Activated naive CD8-positive, alpha-beta T cell treated with anti-CD3 and anti-CD28 coated beads for 36 hours (primary cell): ENCODE measurements at regions not wholly inside any gene's neighbourhood (a gene's known extent, or its start where the extent isn't known, plus 50 kb on each side); places are given as distances from the start of the nearest gene placed in this dataset.

Experiments used
- DNase-seq: peaks from one replicate; pipeline ENCODE4 v3.0.0; 2021
- H3K27ac Mint-ChIP-seq: one replicate; pipeline ENCODE4 v1.8.0; 2022; ENCODE audit warnings: mild to moderate bottlenecking, moderate library complexity, mixed read lengths
- H3K27me3 Mint-ChIP-seq: one replicate; pipeline ENCODE4 v1.8.0; 2022; ENCODE audit warnings: mild to moderate bottlenecking, mixed read lengths
- H3K36me3 Mint-ChIP-seq: one replicate; pipeline ENCODE4 v1.8.0; 2021; ENCODE audit warnings: mild to moderate bottlenecking, mixed read lengths
- H3K4me1 Mint-ChIP-seq: one replicate; pipeline ENCODE4 v1.8.0; 2021; ENCODE audit warnings: mixed read lengths
- H3K4me3 Mint-ChIP-seq: one replicate; pipeline ENCODE4 v1.8.0; 2022; ENCODE audit warnings: mild to moderate bottlenecking, moderate library complexity, mixed read lengths
- H3K9me3 Mint-ChIP-seq: one replicate; pipeline ENCODE4 v1.8.0; 2022; ENCODE audit warnings: mixed read lengths

- Mint-ChIP-seq H3K36me3 (no peaks in the 10 kb centered on the region), H3K4me3 (no peak overlapping the region), H3K27ac (no peak overlapping the region), H3K4me1 (no peaks in the 10 kb centered on the region), H3K9me3 (no peaks in the 10 kb centered on the region), H3K27me3 (no peaks in the 10 kb centered on the region)
- DNase-seq, result no peak
Observed at GRCh38 chr2:59956981-59957380, 596.5 kb downstream of the BCL11A start.

DNA sequence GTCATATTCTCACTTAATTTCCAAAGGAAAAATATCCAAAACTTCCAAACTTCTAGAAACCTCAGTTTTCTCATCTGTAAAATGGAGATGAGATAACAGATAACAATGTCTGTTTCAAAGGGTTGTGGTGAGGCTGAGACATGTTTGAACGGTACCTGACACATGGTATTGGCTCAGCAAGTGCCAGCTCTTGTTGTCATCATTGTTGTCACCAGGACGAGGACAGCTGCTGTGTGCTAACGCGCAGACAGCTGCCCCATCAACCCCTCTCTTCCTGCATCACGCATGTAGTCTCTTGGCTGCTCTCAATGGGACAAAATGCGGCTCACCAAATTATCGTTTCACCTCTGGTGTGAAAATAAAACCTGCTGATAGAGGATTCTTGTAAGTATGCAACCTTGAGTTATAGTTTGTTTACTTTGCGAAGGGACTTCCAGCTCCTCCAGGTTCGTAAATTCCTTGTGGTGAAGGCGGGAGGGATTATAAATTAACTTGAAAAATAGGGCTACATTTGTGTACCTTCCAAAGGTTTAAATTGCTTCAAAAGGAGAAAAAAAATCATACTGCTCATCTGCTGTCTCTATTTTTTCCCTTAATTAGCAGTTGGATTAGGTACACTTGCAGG lies 605.4 kb downstream of the BCL11A start:
- no peaks in the 10 kb centered on the region for H3K27me3 Mint-ChIP-seq
- no peak overlapping the region for H3K27ac Mint-ChIP-seq
- no peaks in the 10 kb centered on the region for H3K9me3 Mint-ChIP-seq
- no peak overlapping the region for H3K4me3 Mint-ChIP-seq
- DNase-seq, result no peak
- no peaks in the 10 kb centered on the region for H3K4me1 Mint-ChIP-seq
- H3K36me3 Mint-ChIP-seq, result no peaks in the 10 kb centered on the region

GRCh38 chr2:59947209-59947608 lies 606.2 kb downstream of the BCL11A start:
- Mint-ChIP-seq H3K27ac (no peak overlapping the region), H3K27me3 (no peaks in the 10 kb centered on the region), H3K4me1 (no peaks in the 10 kb centered on the region), H3K9me3 (no peaks in the 10 kb centered on the region), H3K36me3 (no peaks in the 10 kb centered on the region), H3K4me3 (no peak overlapping the region)
- DNase-seq, result no peak

DNA sequence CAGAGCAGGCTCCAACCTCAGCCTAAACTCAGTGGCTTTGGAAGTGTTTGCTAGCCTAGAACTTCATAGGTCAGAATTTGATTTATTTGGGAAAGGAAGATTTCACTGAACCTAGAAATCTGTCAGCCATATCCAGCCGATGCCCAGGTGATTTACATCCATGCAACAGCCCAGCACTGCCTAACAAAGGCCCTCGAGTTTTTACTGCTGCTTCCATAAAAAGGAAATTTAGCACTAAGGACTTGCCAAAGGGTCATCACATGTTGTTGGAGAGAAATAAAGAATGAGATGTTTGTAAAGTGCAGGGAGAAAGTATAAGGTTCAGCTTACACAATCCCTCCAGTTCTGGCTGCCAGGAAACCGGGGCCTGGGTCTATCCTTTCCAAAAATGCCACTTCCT lies 614.2 kb downstream of the BCL11A start:
- Mint-ChIP-seq H3K27me3 (no peaks in the 10 kb centered on the region), H3K27ac (no peak overlapping the region), H3K4me1 (peaks cover 7% of the 10 kb centered on the region), H3K4me3 (no peak overlapping the region), H3K9me3 (no peaks in the 10 kb centered on the region), H3K36me3 (no peaks in the 10 kb centered on the region)
- no peak for DNase-seq

DNA sequence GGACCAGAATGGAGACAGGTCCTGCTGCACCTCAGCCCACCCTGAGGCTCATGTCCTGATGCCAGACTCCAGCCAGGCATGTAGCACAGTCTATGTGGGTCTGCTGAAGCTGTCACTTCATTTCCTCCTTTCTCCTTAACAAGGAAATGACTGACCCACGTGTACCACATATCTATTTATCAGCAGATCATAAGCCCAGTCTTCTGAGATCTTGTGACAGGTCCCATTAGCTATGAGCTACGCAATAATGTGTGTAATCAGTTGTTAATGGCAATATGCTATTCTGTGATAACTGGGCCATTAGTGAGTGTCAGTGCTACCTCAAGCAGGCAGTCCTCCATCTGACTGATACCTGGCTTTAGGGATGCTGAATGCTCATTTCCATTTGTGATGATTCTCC lies 615.3 kb downstream of the BCL11A start:
- Mint-ChIP-seq H3K27me3 (no peaks in the 10 kb centered on the region), H3K4me1 (peaks cover 7% of the 10 kb centered on the region), H3K9me3 (no peaks in the 10 kb centered on the region), H3K27ac (no peak overlapping the region), H3K4me3 (no peak overlapping the region), H3K36me3 (no peaks in the 10 kb centered on the region)
- DNase-seq, result no peak

GRCh38 chr2:59936048-59936447 lies 617.4 kb downstream of the BCL11A start:
- Mint-ChIP-seq H3K4me3 (no peak overlapping the region), H3K9me3 (peaks cover 2% of the 10 kb centered on the region), H3K4me1 (peaks cover 7% of the 10 kb centered on the region), H3K27ac (no peak overlapping the region), H3K27me3 (no peaks in the 10 kb centered on the region), H3K36me3 (no peaks in the 10 kb centered on the region)
- DNase-seq, result no peak

- H3K36me3 Mint-ChIP-seq, result peaks cover 3% of the 10 kb centered on the region
- no peak for DNase-seq
- no peaks in the 10 kb centered on the region for H3K27me3 Mint-ChIP-seq
- H3K4me3 Mint-ChIP-seq, result no peak overlapping the region
- no peak overlapping the region for H3K27ac Mint-ChIP-seq
- peaks cover 2% of the 10 kb centered on the region for H3K9me3 Mint-ChIP-seq
- H3K4me1 Mint-ChIP-seq, result peaks cover 7% of the 10 kb centered on the region
Observed at GRCh38 chr2:59935005-59935404, 618.4 kb downstream of the BCL11A start.

- no peak overlapping the region for H3K27ac Mint-ChIP-seq
- H3K4me1 Mint-ChIP-seq, result peaks cover 7% of the 10 kb centered on the region
- H3K9me3 Mint-ChIP-seq, result peaks cover 2% of the 10 kb centered on the region
- H3K4me3 Mint-ChIP-seq, result no peak overlapping the region
- no peak for DNase-seq
- peaks cover 3% of the 10 kb centered on the region for H3K36me3 Mint-ChIP-seq
- no peaks in the 10 kb centered on the region for H3K27me3 Mint-ChIP-seq
Observed at GRCh38 chr2:59933948-59934347, 619.5 kb downstream of the BCL11A start.

- H3K4me3 Mint-ChIP-seq, result no peak overlapping the region
- H3K27me3 Mint-ChIP-seq, result no peaks in the 10 kb centered on the region
- peaks cover 7% of the 10 kb centered on the region for H3K4me1 Mint-ChIP-seq
- H3K9me3 Mint-ChIP-seq, result peaks cover 2% of the 10 kb centered on the region
- peaks cover 3% of the 10 kb centered on the region for H3K36me3 Mint-ChIP-seq
- no peak overlapping the region for H3K27ac Mint-ChIP-seq
- no peak for DNase-seq
Observed at GRCh38 chr2:59932341-59932740, 621.1 kb downstream of the BCL11A start.

- no peak for DNase-seq
- H3K9me3 Mint-ChIP-seq, result peaks cover 2% of the 10 kb centered on the region
- no peak overlapping the region for H3K27ac Mint-ChIP-seq
- H3K36me3 Mint-ChIP-seq, result peaks cover 3% of the 10 kb centered on the region
- no peaks in the 10 kb centered on the region for H3K27me3 Mint-ChIP-seq
- H3K4me3 Mint-ChIP-seq, result no peak overlapping the region
- no peaks in the 10 kb centered on the region for H3K4me1 Mint-ChIP-seq
Observed at GRCh38 chr2:59930430-59930829, 623.0 kb downstream of the BCL11A start.

GRCh38 chr2:59926731-59927130 lies 626.7 kb downstream of the BCL11A start:
- no peak for DNase-seq
- Mint-ChIP-seq H3K27me3 (no peaks in the 10 kb centered on the region), H3K4me3 (no peak overlapping the region), H3K36me3 (peaks cover 3% of the 10 kb centered on the region), H3K4me1 (no peaks in the 10 kb centered on the region), H3K9me3 (no peaks in the 10 kb centered on the region), H3K27ac (no peak overlapping the region)

GRCh38 chr2:59925321-59925720 lies 628.1 kb downstream of the BCL11A start:
- peaks cover 8% of the 10 kb centered on the region for H3K4me1 Mint-ChIP-seq
- no peak for DNase-seq
- no peaks in the 10 kb centered on the region for H3K27me3 Mint-ChIP-seq
- H3K9me3 Mint-ChIP-seq, result no peaks in the 10 kb centered on the region
- no peak overlapping the region for H3K27ac Mint-ChIP-seq
- no peak overlapping the region for H3K4me3 Mint-ChIP-seq
- peaks cover under 1% of the 10 kb centered on the region for H3K36me3 Mint-ChIP-seq

GRCh38 chr2:59924346-59924745 lies 629.1 kb downstream of the BCL11A start:
- H3K9me3 Mint-ChIP-seq, result no peaks in the 10 kb centered on the region
- H3K27me3 Mint-ChIP-seq, result no peaks in the 10 kb centered on the region
- no peak overlapping the region for H3K4me3 Mint-ChIP-seq
- no peak overlapping the region for H3K27ac Mint-ChIP-seq
- H3K36me3 Mint-ChIP-seq, result no peaks in the 10 kb centered on the region
- no peak for DNase-seq
- peaks cover 18% of the 10 kb centered on the region for H3K4me1 Mint-ChIP-seq

DNA sequence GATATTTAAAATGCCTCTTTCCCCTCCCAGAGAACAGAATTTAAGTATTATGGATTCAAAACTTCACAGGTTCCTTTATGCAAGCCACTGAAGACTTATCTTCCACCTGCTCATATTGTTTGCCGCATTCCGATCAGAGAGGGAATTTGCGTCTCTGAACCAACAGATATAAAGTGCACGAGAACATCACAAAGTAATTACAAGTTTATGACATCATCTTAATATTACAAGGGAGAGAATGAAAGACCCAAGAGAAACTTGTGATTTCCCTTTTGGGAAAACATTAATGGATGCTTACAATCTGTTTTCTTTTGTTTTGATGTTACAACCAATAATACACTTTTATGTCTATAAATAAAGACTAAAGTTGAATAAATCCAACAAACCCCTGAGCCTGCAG lies 631.0 kb downstream of the BCL11A start:
- no peak overlapping the region for H3K4me3 Mint-ChIP-seq
- H3K9me3 Mint-ChIP-seq, result no peaks in the 10 kb centered on the region
- H3K27ac Mint-ChIP-seq, result no peak overlapping the region
- no peaks in the 10 kb centered on the region for H3K27me3 Mint-ChIP-seq
- no peak for DNase-seq
- no peaks in the 10 kb centered on the region for H3K36me3 Mint-ChIP-seq
- H3K4me1 Mint-ChIP-seq, result peaks cover 18% of the 10 kb centered on the region

GRCh38 chr2:59921743-59922142 lies 631.7 kb downstream of the BCL11A start:
- Mint-ChIP-seq H3K36me3 (no peaks in the 10 kb centered on the region), H3K27ac (no peak overlapping the region), H3K9me3 (no peaks in the 10 kb centered on the region), H3K4me1 (peaks cover 18% of the 10 kb centered on the region), H3K27me3 (no peaks in the 10 kb centered on the region), H3K4me3 (no peak overlapping the region)
- no peak for DNase-seq

DNA sequence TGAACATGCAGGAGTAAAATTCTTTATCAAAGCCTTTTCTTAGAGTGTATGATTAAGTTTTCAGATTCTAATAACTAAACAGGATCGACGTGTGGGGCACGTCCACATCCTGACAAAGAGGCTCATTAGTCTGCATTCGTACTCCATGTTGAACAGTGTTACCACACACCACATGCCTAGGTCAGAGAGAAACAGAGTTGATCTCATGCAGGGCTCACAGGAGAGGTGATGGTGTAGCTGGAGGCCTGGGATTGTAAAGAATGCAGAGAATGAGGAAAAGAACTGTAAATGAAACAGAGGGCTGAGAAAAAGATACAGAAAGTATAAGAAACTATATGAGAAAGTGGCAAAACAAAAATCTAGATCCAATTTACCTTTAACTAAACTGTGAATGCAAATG lies 632.5 kb downstream of the BCL11A start:
- Mint-ChIP-seq H3K27ac (no peak overlapping the region), H3K27me3 (no peaks in the 10 kb centered on the region), H3K4me3 (no peak overlapping the region), H3K36me3 (no peaks in the 10 kb centered on the region), H3K4me1 (peaks cover 18% of the 10 kb centered on the region), H3K9me3 (no peaks in the 10 kb centered on the region)
- DNase-seq, result no peak

DNA sequence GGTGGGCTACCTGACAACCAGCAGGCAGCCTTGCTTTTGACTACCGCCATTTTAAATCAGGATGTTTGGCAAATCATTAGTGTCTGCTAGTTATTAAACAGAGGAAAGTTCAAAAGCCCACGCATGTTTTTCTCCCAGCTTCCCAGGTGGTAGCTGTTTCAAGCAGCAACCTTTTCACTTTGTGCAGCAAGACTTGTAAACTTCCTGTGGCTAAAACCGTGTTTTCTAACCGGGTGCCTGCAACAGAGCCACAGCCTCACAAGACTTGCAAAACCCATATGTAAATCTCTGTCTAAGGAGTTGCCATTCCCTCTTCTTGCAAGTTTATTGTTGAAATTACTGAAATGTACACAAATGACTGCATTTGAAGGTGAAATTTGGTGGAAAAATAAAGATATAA lies 633.1 kb downstream of the BCL11A start:
- Mint-ChIP-seq H3K27me3 (no peaks in the 10 kb centered on the region), H3K27ac (no peak overlapping the region), H3K4me3 (no peak overlapping the region)

More for the DNA sequence above, 633.1 kb downstream of the BCL11A start:
- peaks cover 18% of the 10 kb centered on the region for H3K4me1 Mint-ChIP-seq
- no peaks in the 10 kb centered on the region for H3K9me3 Mint-ChIP-seq
- no peak for DNase-seq
- H3K36me3 Mint-ChIP-seq, result no peaks in the 10 kb centered on the region
